HG02759 (cell line): ENCODE measurements at regions not wholly inside any gene's neighbourhood (a gene's known extent, or its start where the extent isn't known, plus 50 kb on each side); places are given as distances from the start of the nearest gene placed in this dataset.
"Not testable (repeated sequence)": the region's sequence is repeated elsewhere in the genome, so short reads cannot be mapped to it uniquely, and the experiment has no call there.

Experiments used
- ATAC-seq: cut with Tn5 transposase; IDR thresholded peaks from one replicate; pipeline ENCODE4 v1.9.1; 2021; ENCODE audit warnings: mild to moderate bottlenecking, moderate library complexity; ENCODE audit not compliant: unreplicated experiment

- ATAC-seq: no peak
Observed at GRCh38 chr1:219323426-219323825, 149.7 kb downstream of the LYPLAL1 start.

GRCh38 chr1:219322766-219323165 lies 149.1 kb downstream of the LYPLAL1 start:
- ATAC-seq: no peak

GRCh38 chr1:219320563-219320962 lies 146.9 kb downstream of the LYPLAL1 start:
- not testable (repeated sequence) for ATAC-seq

- no peak for ATAC-seq
Observed at GRCh38 chr1:219318826-219319225, 145.1 kb downstream of the LYPLAL1 start.

GRCh38 chr1:219317762-219318353 lies 144.2 kb downstream of the LYPLAL1 start:
- ATAC-seq: no peak

GRCh38 chr1:219316066-219316465 lies 142.4 kb downstream of the LYPLAL1 start:
- no peak for ATAC-seq

GRCh38 chr1:219313961-219314360 lies 140.3 kb downstream of the LYPLAL1 start:
- no peak for ATAC-seq

GRCh38 chr1:219312967-219313366 lies 139.3 kb downstream of the LYPLAL1 start:
- ATAC-seq: no peak

- ATAC-seq: no peak
Observed at GRCh38 chr1:219310181-219310728, 136.6 kb downstream of the LYPLAL1 start.

- ATAC-seq: no peak
Observed at GRCh38 chr1:219308367-219308766, 134.7 kb downstream of the LYPLAL1 start.

- no peak for ATAC-seq
Observed at GRCh38 chr1:219304227-219305226, 130.8 kb downstream of the LYPLAL1 start.

GRCh38 chr1:219302697-219303096 lies 129.0 kb downstream of the LYPLAL1 start:
- no peak for ATAC-seq

GRCh38 chr1:219299420-219299819 lies 125.7 kb downstream of the LYPLAL1 start:
- no peak for ATAC-seq

- ATAC-seq: no peak
Observed at GRCh38 chr1:219298571-219299148, 125.0 kb downstream of the LYPLAL1 start.

GRCh38 chr1:219296430-219297355 lies 123.0 kb downstream of the LYPLAL1 start:
- ATAC-seq: no peak

- no peak for ATAC-seq
Observed at GRCh38 chr1:219294251-219294650, 120.6 kb downstream of the LYPLAL1 start.

- ATAC-seq: no peak
Observed at GRCh38 chr1:219293410-219293809, 119.7 kb downstream of the LYPLAL1 start.

- ATAC-seq: no peak
Observed at GRCh38 chr1:219292999-219293398, 119.3 kb downstream of the LYPLAL1 start.

- no peak for ATAC-seq
Observed at GRCh38 chr1:219292341-219292740, 118.7 kb downstream of the LYPLAL1 start.

- no peak for ATAC-seq
Observed at GRCh38 chr1:219289171-219289570, 115.5 kb downstream of the LYPLAL1 start.
